Motor neuron (in vitro differentiated cells): ENCODE measurements at regions not wholly inside any gene's neighbourhood (a gene's known extent, or its start where the extent isn't known, plus 50 kb on each side); places are given as distances from the start of the nearest gene placed in this dataset.
"Not testable (repeated sequence)": the region's sequence is repeated elsewhere in the genome, so short reads cannot be mapped to it uniquely, and the experiment has no call there.

Experiments
- ATAC-seq, 8 experiments: fragments of 200-7000 bp; cut with Tn5 transposase; replicated peaks in 6 of 8; 2 replicates each; pipeline ENCODE4 v1.8.0; 2021; ENCODE audit warnings: mild to moderate bottlenecking in 8 of 8, moderate library complexity in 8 of 8
- H3K27ac ChIP-seq, 2 donors: fragments of 250-450 bp; sonication (Bioruptor Pico); 2 replicates each; pipeline ENCODE4 v1.9.0; 2021; ENCODE audit warnings: antibody characterized with exemption in 2 of 2, mild to moderate bottlenecking in 2 of 2, moderate library complexity in 1 of 2
- H3K4me1 ChIP-seq, 2 donors: fragments of 250-450 bp; sonication (Bioruptor Pico); replicated peaks in 1 of 2; 2 replicates each; pipeline ENCODE4 v1.6.1; 2021; ENCODE audit warnings: antibody characterized with exemption in 2 of 2, mild to moderate bottlenecking in 2 of 2, moderate library complexity in 1 of 2
- H3K4me3 ChIP-seq, 5 donors: fragments of 250-450 bp; sonication (Bioruptor Pico); 2 replicates each; pipeline ENCODE4 v1.9.0; 2021; ENCODE audit warnings: antibody characterized with exemption in 5 of 5, mild to moderate bottlenecking in 5 of 5, moderate library complexity in 4 of 5
- WGBS, 10 experiments: fragments of 450-650 bp; shearing (Covaris generic); methylation state at CpG; one replicate each; pipeline ENCODE4 v1.0.0; 2022; 5-methylcytosine and 5-hydroxymethylcytosine counted together
- in situ Hi-C, 9 experiments: fragments of 400-800 bp; cut with MboI; loops; one replicate each; pipeline ENCODE4 v1.15.0; 2021; ENCODE audit warnings: low sequenced_read_pairs in 9 of 9, low pct_unique_long_range_greater_than_20kb in 2 of 9; ENCODE audit not compliant: unreplicated experiment in 9 of 9

- H3K27ac ChIP-seq = no peak overlapping the region
- H3K4me1 ChIP-seq = no peaks in the 10 kb centered on the region
- in situ Hi-C loops = no loop called here
- ATAC-seq = no peak
- no peak overlapping the region for H3K4me3 ChIP-seq
- WGBS, 10 experiments = 75 to 100% (median 97%) methylated on average over 1 to 5 of the region's 5 CpGs; no CpG with 5 or more reads in 2 of the 10 experiments
Observed at GRCh38 chr3:17877299-17877698, 134.9 kb upstream of the TBC1D5 start.

DNA sequence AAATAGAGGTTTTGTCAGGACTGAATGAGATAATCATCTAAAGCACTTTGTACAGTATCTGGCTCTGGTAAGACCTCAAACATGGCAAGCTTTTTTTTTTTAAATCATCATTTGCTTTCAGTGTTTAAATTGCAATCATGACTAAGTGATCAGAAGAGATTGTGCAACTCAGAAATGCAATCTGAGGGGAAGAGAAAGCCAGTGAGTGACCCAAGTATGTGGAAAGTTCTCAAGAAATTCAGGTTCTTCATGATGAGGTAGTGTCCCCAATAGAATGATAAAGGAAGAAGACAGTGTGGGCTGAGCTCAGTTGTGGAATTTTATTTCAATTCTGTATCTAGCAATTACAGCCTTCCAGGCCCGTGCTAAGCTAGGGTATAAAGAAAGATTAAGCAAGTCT is 132.2 kb upstream of the TBC1D5 start:
- in situ Hi-C loops = no loop called here

DNA sequence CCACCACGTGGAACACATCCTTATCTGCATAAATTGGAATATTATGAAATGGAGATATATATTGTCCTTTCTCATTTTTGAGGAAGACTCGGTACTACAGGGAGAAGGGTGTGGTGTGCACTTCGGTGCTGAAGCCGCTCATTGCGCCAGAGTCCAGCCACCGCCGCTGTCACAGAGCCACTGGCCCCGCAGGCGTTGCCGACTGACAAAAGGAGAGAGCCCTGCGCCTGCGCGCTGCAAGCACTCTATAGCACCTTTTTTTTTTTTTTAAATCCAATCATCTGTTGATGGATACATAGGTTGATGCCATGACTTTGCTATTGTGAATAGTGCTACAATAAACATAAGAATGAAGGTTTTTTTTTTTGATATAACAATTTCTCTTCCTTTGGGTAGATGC is 130.0 kb upstream of the TBC1D5 start:
- no peak for ATAC-seq
- in situ Hi-C loops = no loop called here
- Histone ChIP-seq H3K27ac (no peak overlapping the region), H3K4me3 (no peak overlapping the region), H3K4me1 (no peaks in the 10 kb centered on the region)
- WGBS, 10 experiments = 27 to 97% (median 92%) methylated on average over 2 to 13 of the region's 13 CpGs; no CpG with 5 or more reads in 5 of the 10 experiments

More for the DNA sequence above, 132.2 kb upstream of the TBC1D5 start:
- no peaks in the 10 kb centered on the region for H3K4me1 ChIP-seq
- H3K4me3 ChIP-seq = no peak overlapping the region
- no peak for ATAC-seq
- no peak overlapping the region for H3K27ac ChIP-seq
- WGBS, 10 experiments = 20 to 100% (median 88%) methylated on average over 1 of the region's 1 CpG; no CpG with 5 or more reads in 2 of the 10 experiments

DNA sequence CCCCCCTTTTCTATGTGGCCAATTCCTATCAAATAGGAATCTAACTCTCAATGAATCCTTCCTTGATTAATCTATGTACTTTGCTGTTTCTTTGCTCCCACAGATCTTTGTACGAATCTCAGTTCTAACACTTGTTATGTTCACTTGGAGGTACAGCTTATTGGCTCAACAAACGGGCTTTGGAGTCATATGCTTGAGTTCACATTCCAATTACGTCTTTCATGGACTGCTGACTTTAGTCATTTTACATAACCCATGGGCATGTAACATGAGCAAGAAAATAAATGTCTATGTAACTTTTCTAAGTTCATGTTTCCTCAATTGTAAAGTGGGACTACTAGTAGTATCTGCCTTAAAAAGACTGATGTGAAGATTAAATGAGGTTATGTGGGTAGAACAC is 123.2 kb upstream of the TBC1D5 start:
- ATAC-seq = peak in 2 of 8 experiments; percentile 55 to 81
- WGBS, 10 experiments = 13 to 98% (median 80%) methylated on average over 1 to 3 of the region's 3 CpGs; no CpG with 5 or more reads in 1 of the 10 experiments
- in situ Hi-C loops = no loop called here
- no peak overlapping the region for H3K27ac ChIP-seq
- no peak overlapping the region for H3K4me3 ChIP-seq
- H3K4me1 ChIP-seq = peaks cover 0 to 3% of the 10 kb centered on the region in 2 donors

DNA sequence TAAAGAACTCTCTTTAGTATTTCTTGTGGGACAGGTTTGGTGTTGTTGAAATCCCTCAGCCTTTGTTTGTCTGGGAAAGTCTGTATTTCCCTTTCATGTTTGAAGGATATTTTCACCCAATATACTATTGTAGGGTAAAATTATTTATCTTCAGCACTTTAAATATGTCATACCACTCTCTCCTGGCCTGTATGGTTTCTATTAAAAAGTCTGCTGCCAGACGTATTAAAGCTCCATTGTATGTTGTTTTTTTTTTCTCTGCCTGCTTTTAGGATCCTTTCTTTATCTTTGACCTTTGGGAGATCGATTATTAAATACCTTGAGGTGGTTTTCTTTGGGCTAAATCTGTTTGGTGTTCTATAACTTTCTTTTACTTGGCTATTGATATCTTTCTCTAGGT is 119.0 kb upstream of the TBC1D5 start:
- no peak for ATAC-seq

DNA sequence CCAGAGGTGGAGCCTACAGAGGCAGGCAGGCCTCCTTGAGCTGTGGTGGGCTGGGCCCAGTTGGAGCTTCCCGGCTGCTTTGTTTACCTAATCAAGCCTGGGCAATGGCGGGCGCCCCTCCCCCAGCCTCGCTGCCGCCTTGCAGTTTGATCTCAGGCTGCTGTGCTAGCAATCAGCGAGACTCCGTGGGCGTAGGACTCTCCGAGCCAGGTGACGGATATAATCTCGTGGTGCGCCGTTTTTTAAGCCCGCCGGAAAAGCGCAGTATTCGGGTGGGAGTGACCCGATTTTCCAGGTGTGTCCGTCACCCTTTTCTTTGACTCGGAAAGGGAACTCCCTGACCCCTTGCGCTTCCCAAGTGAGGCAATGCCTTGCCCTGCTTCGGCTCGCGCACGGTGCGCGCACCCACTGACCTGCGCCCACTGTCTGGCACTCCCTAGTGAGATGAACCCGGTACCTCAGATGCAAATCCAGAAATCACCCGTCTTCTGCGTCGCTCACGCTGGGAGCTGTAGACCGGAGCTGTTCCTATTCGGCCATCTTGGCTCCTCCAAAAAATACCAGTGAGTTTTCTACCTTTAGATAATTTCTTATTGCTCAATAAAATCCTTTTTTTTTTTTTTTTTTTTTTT is 118.5 kb upstream of the TBC1D5 start:
- Histone ChIP-seq H3K4me3 (peak overlapping the region; percentile 30 to 47 (median 40)), H3K27ac (peak overlapping the region; percentile 69 to 77)
- H3K4me1 ChIP-seq, in situ Hi-C loops, ATAC-seq: not testable (repeated sequence)
- 4 to 96% (median 40%) methylated on average over 2 to 6 of the region's 35 CpGs; no CpG with 5 or more reads in 3 of the 10 experiments for WGBS, 10 experiments

More for the DNA sequence above, 119.0 kb upstream of the TBC1D5 start:
- 5 to 61% (median 25%) methylated on average over 1 to 2 of the region's 2 CpGs for WGBS, 10 experiments
- peak overlapping the region; percentile 30 to 47 (median 40) for H3K4me3 ChIP-seq
- H3K27ac ChIP-seq = peak overlapping the region; percentile 69 to 77
- in situ Hi-C loops = no loop called here
- H3K4me1 ChIP-seq = peaks cover 0 to 3% of the 10 kb centered on the region in 2 donors

- in situ Hi-C loops = no loop called here
- Histone ChIP-seq H3K4me3 (no peak overlapping the region), H3K27ac (no peak overlapping the region), H3K4me1 (no peaks in the 10 kb centered on the region)
- WGBS, 10 experiments = 50 to 100% (median 90%) methylated on average over 1 of the region's 1 CpG; no CpG with 5 or more reads in 3 of the 10 experiments
- no peak for ATAC-seq
Observed at GRCh38 chr3:17852217-17852616, 109.8 kb upstream of the TBC1D5 start.

GRCh38 chr3:17850448-17850847 is 108.0 kb upstream of the TBC1D5 start:
- in situ Hi-C loops = no loop called here
- ATAC-seq = no peak
- no peaks in the 10 kb centered on the region for H3K4me1 ChIP-seq
- no peak overlapping the region for H3K4me3 ChIP-seq
- no peak overlapping the region for H3K27ac ChIP-seq

GRCh38 chr3:17848102-17848501 is 105.7 kb upstream of the TBC1D5 start:
- Histone ChIP-seq H3K27ac (no peak overlapping the region), H3K4me1 (no peaks in the 10 kb centered on the region), H3K4me3 (no peak overlapping the region)
- peak in 1 of 8 experiments; percentile 77 for ATAC-seq
- 36 to 100% (median 42%) methylated on average over 1 to 3 of the region's 3 CpGs; no CpG with 5 or more reads in 5 of the 10 experiments for WGBS, 10 experiments
- in situ Hi-C loops = loop anchor here in 3 of 9 experiments (25.0 kb wide), 2 partner anchors 411 to 586 kb away; no protein-coding TSS in a partner anchor

- H3K4me1 ChIP-seq = no peaks in the 10 kb centered on the region
- in situ Hi-C loops = loop anchor here in 3 of 9 experiments (25.0 kb wide), 2 partner anchors 410 to 585 kb away; no protein-coding TSS in a partner anchor
- H3K27ac ChIP-seq = no peak overlapping the region
- no peak for ATAC-seq
- no peak overlapping the region for H3K4me3 ChIP-seq
- 73 to 100% (median 91%) methylated on average over 1 to 5 of the region's 5 CpGs; no CpG with 5 or more reads in 2 of the 10 experiments for WGBS, 10 experiments
Observed at GRCh38 chr3:17847156-17847555, 104.7 kb upstream of the TBC1D5 start.

DNA sequence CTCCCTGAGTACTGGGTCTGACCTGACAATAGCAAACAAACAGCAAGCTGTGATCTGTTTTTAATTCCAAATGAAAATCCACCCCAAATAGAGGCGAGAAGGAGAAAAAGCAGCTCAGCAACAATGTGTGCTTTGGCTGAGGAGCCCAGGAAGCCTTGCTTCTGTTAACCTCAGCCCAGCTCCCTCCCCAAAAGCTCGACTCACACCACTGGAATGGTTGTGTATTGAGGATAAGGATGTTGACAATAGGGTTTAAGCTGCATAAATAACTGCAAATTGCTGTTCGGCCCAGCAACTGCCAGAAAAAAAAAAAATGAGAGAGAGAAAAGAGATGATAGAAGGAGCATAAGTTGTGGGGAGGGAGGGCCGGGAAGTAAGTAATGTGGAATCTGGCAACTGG is 104.0 kb upstream of the TBC1D5 start:
- 6 to 83% (median 73%) methylated on average over 1 to 4 of the region's 4 CpGs; no CpG with 5 or more reads in 2 of the 10 experiments for WGBS, 10 experiments
- in situ Hi-C loops = loop anchor here in 3 of 9 experiments (25.0 kb wide), 2 partner anchors 409 to 584 kb away; no protein-coding TSS in a partner anchor
- Histone ChIP-seq H3K4me1 (no peaks in the 10 kb centered on the region), H3K4me3 (no peak overlapping the region), H3K27ac (no peak overlapping the region)
- ATAC-seq = peak in 1 of 8 experiments; percentile 61

DNA sequence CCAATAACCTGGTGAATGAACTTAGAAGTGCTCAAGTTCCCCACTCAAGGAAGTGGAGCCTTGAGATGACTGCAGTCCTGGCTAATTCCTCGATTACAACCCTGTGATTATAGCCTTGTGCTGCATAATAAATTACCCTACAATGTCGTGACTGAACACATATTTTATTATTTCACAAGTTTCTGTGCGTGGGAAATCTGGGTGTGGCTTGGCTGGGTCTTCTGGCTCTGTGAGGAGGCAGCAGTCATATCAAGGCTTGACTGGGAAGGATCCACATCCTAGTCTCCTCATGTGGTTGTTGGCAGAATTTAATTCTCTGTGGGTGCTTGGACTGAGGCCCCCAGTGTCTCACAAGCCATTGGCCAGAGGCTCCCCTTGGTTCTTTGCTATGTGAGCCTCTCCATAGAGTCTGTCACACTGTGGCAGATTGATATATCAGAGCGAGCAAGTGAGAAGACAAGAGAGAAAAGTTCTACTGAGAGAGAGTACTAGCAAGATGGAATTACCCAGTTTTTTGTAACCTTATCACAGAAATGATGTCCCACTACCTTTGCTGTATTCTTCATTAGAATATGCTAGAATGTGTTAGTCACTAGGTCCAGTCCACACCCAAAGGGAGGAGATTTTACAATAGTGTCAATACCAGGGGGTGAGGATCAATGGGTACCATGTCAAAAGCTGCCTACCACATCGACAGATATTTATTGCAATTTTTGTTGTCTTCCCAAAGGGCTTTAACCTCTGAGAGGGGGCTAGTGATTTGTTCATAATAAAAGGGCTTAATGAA is 102.8 kb upstream of the TBC1D5 start:
- ATAC-seq = peak in 2 of 8 experiments; percentile 66 to 70
- in situ Hi-C loops = loop anchor here in 3 of 9 experiments (25.0 kb wide), 2 partner anchors 408 to 583 kb away; no protein-coding TSS in a partner anchor
- 20 to 100% (median 60%) methylated on average over 1 to 5 of the region's 5 CpGs; no CpG with 5 or more reads in 1 of the 10 experiments for WGBS, 10 experiments
- H3K27ac ChIP-seq = no peak overlapping the region
- no peaks in the 10 kb centered on the region for H3K4me1 ChIP-seq
- no peak overlapping the region for H3K4me3 ChIP-seq

GRCh38 chr3:17844236-17844635 is 101.8 kb upstream of the TBC1D5 start:
- Histone ChIP-seq H3K4me3 (no peak overlapping the region), H3K27ac (no peak overlapping the region), H3K4me1 (no peaks in the 10 kb centered on the region)
- in situ Hi-C loops = loop anchor here in 3 of 9 experiments (25.0 kb wide), 2 partner anchors 407 to 582 kb away; no protein-coding TSS in a partner anchor
- ATAC-seq = no peak
- WGBS, 10 experiments = 92 to 100% (median 100%) methylated on average over 1 to 3 of the region's 3 CpGs; no CpG with 5 or more reads in 3 of the 10 experiments
